SK-N-SH (cell line): ENCODE measurements at regions not wholly inside any gene's neighbourhood (a gene's known extent, or its start where the extent isn't known, plus 50 kb on each side); places are given as distances from the start of the nearest gene placed in this dataset.

Experiments
- CTCF ChIA-PET: fragments of 300-600, 350-600 bp; formaldehyde crosslinking; extraction: SDS; loops from one replicate; lab custom pipeline; 2021; lab: Yijun Ruan, JAX
- POLR2A ChIA-PET: fragments of 350-600 bp; sonication (Branson Sonifier 250); formaldehyde crosslinking; extraction: SDS; loops from one replicate; lab custom pipeline; 2020; ENCODE audit warnings: antibody characterized with exemption, inconsistent platforms; lab: Yijun Ruan, JAX
- DNase-seq: peaks from one replicate; pipeline ENCODE4 v3.0.0; 2012
- H2AFZ ChIP-seq: fragments of 200-600 bp; sonication (generic); 2 replicates; pipeline ENCODE4 v1.8.1; 2016; ENCODE audit warnings: antibody characterized with exemption, mild to moderate bottlenecking, low read depth
- H3F3A ChIP-seq: fragments of 200-600 bp; sonication (generic); replicated peaks from 2 replicates; pipeline ENCODE3; 2016; ENCODE audit warnings: antibody characterized with exemption, mild to moderate bottlenecking; ENCODE audit not compliant: insufficient read depth
- H3K27ac ChIP-seq, 2 experiments: fragments of 200-500 bp in 1 of 2; fragments of 200-600 bp in 1 of 2; sonication (Bioruptor generic) in 1 of 2; sonication (generic), shearing (Covaris generic) in 1 of 2; 2 replicates each; pipeline versions ENCODE4 v1.5.1 to v1.6.1; 2014 to 2016; ENCODE audit warnings: low read depth in 2 of 2, inconsistent platforms in 1 of 2, low read length in 1 of 2, mild to moderate bottlenecking in 1 of 2, mixed read lengths in 1 of 2
- H3K27me3 ChIP-seq: fragments of 200-600 bp; sonication (generic), shearing (Covaris generic); 2 replicates; pipeline ENCODE4 v1.6.1; 2016; ENCODE audit warnings: mixed run types; ENCODE audit not compliant: insufficient read depth
- H3K36me3 ChIP-seq, 2 experiments: fragments of 200-500 bp in 1 of 2; fragments of 200-600 bp in 1 of 2; sonication (Bioruptor generic) in 1 of 2; sonication (generic) in 1 of 2; replicated peaks in 1 of 2; 2 replicates each; pipeline versions ENCODE3 to v1.5.1; 2014 to 2016; ENCODE audit warnings: low read length in 1 of 2, mild to moderate bottlenecking in 1 of 2; ENCODE audit not compliant: insufficient read depth in 2 of 2, control insufficient read depth in 1 of 2
- H3K4me1 ChIP-seq, 2 experiments: fragments of 200-500 bp in 1 of 2; fragments of 200-600 bp in 1 of 2; sonication (Bioruptor generic) in 1 of 2; sonication (generic), shearing (Covaris generic) in 1 of 2; 2 replicates each; pipeline versions ENCODE4 v1.5.1 to v1.6.1; 2014 to 2016; ENCODE audit warnings: low read depth in 1 of 2, low read length in 1 of 2, mixed run types in 1 of 2; ENCODE audit not compliant: insufficient read depth in 2 of 2, control insufficient read depth in 1 of 2
- H3K4me2 ChIP-seq: fragments of 200-600 bp; sonication (generic), shearing (Covaris generic); 2 replicates; pipeline ENCODE4 v1.6.1; 2017; ENCODE audit warnings: mixed run types
- H3K4me3 ChIP-seq, 2 experiments: fragments of 200-500 bp in 1 of 2; fragments of 200-600 bp in 1 of 2; sonication (Bioruptor generic) in 1 of 2; sonication (generic), shearing (Covaris generic) in 1 of 2; 2 replicates each; pipeline versions ENCODE4 v1.5.1 to v1.8.1; 2014 to 2016; ENCODE audit warnings: low read depth in 2 of 2, inconsistent platforms in 1 of 2, low read length in 1 of 2, mild to moderate bottlenecking in 1 of 2, mixed read lengths in 1 of 2, moderate library complexity in 1 of 2
- H3K79me2 ChIP-seq: fragments of 200-600 bp; sonication (generic); 2 replicates; pipeline ENCODE4 v1.8.1; 2017; ENCODE audit warnings: mild to moderate bottlenecking; ENCODE audit not compliant: insufficient read depth
- H3K9ac ChIP-seq: fragments of 200-600 bp; sonication (generic); 2 replicates; pipeline ENCODE4 v1.6.1; 2017; ENCODE audit warnings: mixed run types
- H3K9me2 ChIP-seq: fragments of 200-600 bp; sonication (generic); 2 replicates; pipeline ENCODE4 v1.6.1; 2017; ENCODE audit warnings: mixed run types
- H3K9me3 ChIP-seq: fragments of 200-600 bp; sonication (generic); 2 replicates; pipeline ENCODE4 v1.6.1; 2017; ENCODE audit warnings: mixed run types, mild to moderate bottlenecking, moderate library complexity
- H4K20me1 ChIP-seq: fragments of 200-600 bp; sonication (generic); 2 replicates; pipeline ENCODE4 v1.6.1; 2017; ENCODE audit warnings: mild to moderate bottlenecking, mixed run types; ENCODE audit not compliant: insufficient read depth
- CHD2 ChIP-seq: fragments of 150-350 bp; IDR thresholded peaks from 2 replicates; pipeline ENCODE4 v1.6.1; 2018; ENCODE audit warnings: low read length; ENCODE audit not compliant: partially characterized antibody
- ELF1 ChIP-seq: IDR thresholded peaks from 2 replicates; pipeline ENCODE4 v1.4.0; 2012
- EZH2phosphoT487 ChIP-seq: fragments of 200-600 bp; sonication (generic); IDR thresholded peaks from 2 replicates; pipeline ENCODE4 v1.6.1; 2017; ENCODE audit warnings: low read depth, mixed run types, mild to moderate bottlenecking, antibody characterized with exemption, moderate library complexity, borderline replicate concordance
- FOSL2 ChIP-seq: IDR thresholded peaks from 2 replicates; pipeline ENCODE4 v1.4.0; 2012; ENCODE audit warnings: low read depth, mild to moderate bottlenecking, moderate library complexity, borderline replicate concordance
- FOXJ3 ChIP-seq: sonication (generic); formaldehyde crosslinking; IDR thresholded peaks from 2 replicates; pipeline ENCODE4 v1.5.1; 2020; ENCODE audit warnings: mild to moderate bottlenecking, missing genetic modification reagents
- IRF3 ChIP-seq: fragments of 150-350 bp; IDR thresholded peaks from 2 replicates; pipeline ENCODE4 v1.6.1; 2016; ENCODE audit warnings: mild to moderate bottlenecking, low read depth, low read length
- MAX ChIP-seq: IDR thresholded peaks from 2 replicates; pipeline ENCODE4 v1.4.0; 2012; ENCODE audit warnings: low read depth
- MEF2A ChIP-seq: IDR thresholded peaks from 2 replicates; pipeline ENCODE4 v1.4.0; 2012; ENCODE audit warnings: low read depth, borderline replicate concordance
- NFIC ChIP-seq: IDR thresholded peaks from 2 replicates; pipeline ENCODE4 v1.4.0; 2012; ENCODE audit warnings: borderline replicate concordance
- PBX3 ChIP-seq: IDR thresholded peaks from 2 replicates; pipeline ENCODE4; 2012
- POLR2AphosphoS5 ChIP-seq: IDR thresholded peaks from 2 replicates; pipeline ENCODE4 v1.6.1; 2012; ENCODE audit warnings: low read depth, low read length
- RCOR1 ChIP-seq: fragments of 150-350 bp; IDR thresholded peaks from 2 replicates; pipeline ENCODE4 v1.6.1; 2017; ENCODE audit warnings: antibody characterized with exemption, low read length
- RXRA ChIP-seq: IDR thresholded peaks from 2 replicates; pipeline ENCODE4 v1.4.0; 2012; ENCODE audit warnings: low read depth, mild to moderate bottlenecking, borderline replicate concordance
- SMC3 ChIP-seq: IDR thresholded peaks from 2 replicates; pipeline ENCODE4 v1.6.1; 2012; ENCODE audit warnings: low read depth, low read length, improper control_type of control experiment
- TAF1 ChIP-seq: IDR thresholded peaks from 2 replicates; pipeline ENCODE4 v1.6.1; 2012; ENCODE audit warnings: low read depth, mild to moderate bottlenecking, low read length, moderate library complexity, borderline replicate concordance
- TEAD4 ChIP-seq: IDR thresholded peaks from 2 replicates; pipeline ENCODE4 v1.4.0; 2012; ENCODE audit warnings: mild to moderate bottlenecking, borderline replicate concordance; ENCODE audit not compliant: insufficient read depth
- YY1 ChIP-seq: IDR thresholded peaks from 2 replicates; pipeline ENCODE4 v1.4.0; 2012; ENCODE audit warnings: low read depth, mild to moderate bottlenecking
- WGBS: methylation state at CpG from one replicate; pipeline ENCODE4 v1.1.6; 2017; ENCODE audit warnings: low lambda C conversion rate; 5-methylcytosine and 5-hydroxymethylcytosine counted together

GRCh38 chr18:39348757-39349156 is 1783.2 kb upstream of the CELF4 start:
- WGBS: 84% methylated on average over 3 of the region's 3 CpGs
- no peaks in the 10 kb centered on the region for H3K36me3 ChIP-seq
- H3K4me3 ChIP-seq: no peak overlapping the region
- ChIA-PET POLR2A (no interaction called here), CTCF (no interaction called here)
- H3F3A ChIP-seq: no peaks in the 10 kb centered on the region
- H2AFZ ChIP-seq: no peak overlapping the region
- no peaks in the 10 kb centered on the region for H4K20me1 ChIP-seq
- DNase-seq: no peak
- H3K79me2 ChIP-seq: no peaks in the 10 kb centered on the region
- no peak overlapping the region for H3K9ac ChIP-seq
- peaks cover 5% of the 10 kb centered on the region; the same call in 1 of the 2 replicates for H3K9me3 ChIP-seq
- H3K27me3 ChIP-seq: no peaks in the 10 kb centered on the region
- no peaks in the 10 kb centered on the region for H3K4me1 ChIP-seq
- H3K9me2 ChIP-seq: no peaks in the 10 kb centered on the region
- H3K27ac ChIP-seq: no peak overlapping the region
- TF ChIP-seq IRF3: no peak
- no peak for TF ChIP-seq TAF1
- no peak overlapping the region for H3K4me2 ChIP-seq

GRCh38 chr18:39347701-39348100 is 1782.1 kb upstream of the CELF4 start:
- no peak overlapping the region for H2AFZ ChIP-seq
- no peaks in the 10 kb centered on the region for H4K20me1 ChIP-seq
- no peaks in the 10 kb centered on the region for H3K9me2 ChIP-seq
- no peaks in the 10 kb centered on the region for H3K27me3 ChIP-seq
- no peak overlapping the region for H3K9ac ChIP-seq
- CTCF ChIA-PET: no interaction called here
- peaks cover 5% of the 10 kb centered on the region; the same call in 1 of the 2 replicates for H3K9me3 ChIP-seq
- no peak for DNase-seq
- no peak for TF ChIP-seq PBX3
- no peak for TF ChIP-seq NFIC
- no peak for TF ChIP-seq RCOR1
- no peak for TF ChIP-seq MAX
- no peak for TF ChIP-seq TAF1
- no peak for TF ChIP-seq FOXJ3 (CRISPR knock-in tag)
- no peak for TF ChIP-seq SMC3
- POLR2A ChIA-PET: no interaction called here
- H3K4me3 ChIP-seq: no peak overlapping the region
- H3F3A ChIP-seq: no peaks in the 10 kb centered on the region
- no peaks in the 10 kb centered on the region for H3K36me3 ChIP-seq
- no peak overlapping the region for H3K27ac ChIP-seq
- H3K4me1 ChIP-seq: no peaks in the 10 kb centered on the region
- WGBS: 68% methylated on average over 5 of the region's 5 CpGs
- H3K4me2 ChIP-seq: no peak overlapping the region
- H3K79me2 ChIP-seq: no peaks in the 10 kb centered on the region

GRCh38 chr18:39346916-39347315 is 1781.3 kb upstream of the CELF4 start:
- Histone ChIP-seq H3K4me1 (no peaks in the 10 kb centered on the region), H3K27ac (no peak overlapping the region), H4K20me1 (no peaks in the 10 kb centered on the region), H3K9me3 (peaks cover 5% of the 10 kb centered on the region; the same call in 1 of the 2 replicates), H3K4me3 (no peak overlapping the region), H3K4me2 (no peak overlapping the region), H3K27me3 (no peaks in the 10 kb centered on the region), H3K79me2 (no peaks in the 10 kb centered on the region), H3F3A (no peaks in the 10 kb centered on the region), H3K36me3 (no peaks in the 10 kb centered on the region), H3K9ac (no peak overlapping the region), H3K9me2 (no peaks in the 10 kb centered on the region), H2AFZ (no peak overlapping the region)
- CTCF ChIA-PET: no interaction called here
- POLR2A ChIA-PET: no interaction called here
- WGBS: 50% methylated on average over 1 of the region's 1 CpG
- no peak for DNase-seq
- TF ChIP-seq CHD2 (no peak), MEF2A (no peak), FOXJ3 (CRISPR knock-in tag) (no peak), PBX3 (no peak), POLR2AphosphoS5 (no peak), FOSL2 (no peak), ELF1 (no peak), IRF3 (no peak), EZH2phosphoT487 (no peak), TEAD4 (no peak), YY1 (no peak), RXRA (no peak)
